Stimulated activated CD8-positive, alpha-beta memory T cell treated with anti-CD3 and anti-CD28 coated beads, Interleukin-2, amount 100 ng/mL, for 48 hours (primary cell): ENCODE measurements at regions not wholly inside any gene's neighbourhood (a gene's known extent, or its start where the extent isn't known, plus 50 kb on each side); places are given as distances from the start of the nearest gene placed in this dataset.
"Not testable (repeated sequence)": the region's sequence is repeated elsewhere in the genome, so short reads cannot be mapped to it uniquely, and the experiment has no call there.

Experiments used
- DNase-seq, 2 donors: peaks; one replicate each; pipeline ENCODE4 v3.0.0-alpha.2; 2020; ENCODE audit warnings: low read depth in 2 of 2

DNA sequence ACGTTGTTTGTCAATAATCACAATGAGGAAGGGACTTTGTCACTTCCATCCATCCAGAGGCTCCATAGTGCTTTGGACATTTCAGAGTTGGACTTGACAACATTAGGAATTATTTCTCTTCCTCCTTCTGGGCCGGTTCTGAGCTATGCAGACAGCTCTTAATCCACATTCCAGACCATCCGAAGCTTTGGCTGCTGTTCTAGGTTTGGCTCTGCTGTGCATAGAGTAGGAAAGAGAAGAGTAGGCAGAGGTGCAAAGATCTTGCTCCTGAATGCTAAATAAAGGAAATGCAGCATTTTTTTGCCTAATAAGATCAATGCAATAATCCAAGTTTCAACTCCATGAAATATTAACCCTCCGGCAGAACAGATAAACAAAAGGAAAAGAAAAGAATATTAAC, 216.3 kb upstream of the PRNP start:
- DNase-seq = no peak

- no peak for DNase-seq
These were observed 218.1 kb upstream of the PRNP start for GRCh38 chr20:4468114-4468513.

GRCh38 chr20:4465855-4466545, 216.9 kb upstream of the ADRA1D start:
- no peak for DNase-seq

GRCh38 chr20:4465212-4465611, 216.1 kb upstream of the ADRA1D start:
- no peak for DNase-seq

- DNase-seq = not testable (repeated sequence)
These were observed 213.7 kb upstream of the ADRA1D start for GRCh38 chr20:4462801-4463200.

- DNase-seq = no peak
These were observed 210.0 kb upstream of the ADRA1D start for GRCh38 chr20:4459081-4459480.

DNA sequence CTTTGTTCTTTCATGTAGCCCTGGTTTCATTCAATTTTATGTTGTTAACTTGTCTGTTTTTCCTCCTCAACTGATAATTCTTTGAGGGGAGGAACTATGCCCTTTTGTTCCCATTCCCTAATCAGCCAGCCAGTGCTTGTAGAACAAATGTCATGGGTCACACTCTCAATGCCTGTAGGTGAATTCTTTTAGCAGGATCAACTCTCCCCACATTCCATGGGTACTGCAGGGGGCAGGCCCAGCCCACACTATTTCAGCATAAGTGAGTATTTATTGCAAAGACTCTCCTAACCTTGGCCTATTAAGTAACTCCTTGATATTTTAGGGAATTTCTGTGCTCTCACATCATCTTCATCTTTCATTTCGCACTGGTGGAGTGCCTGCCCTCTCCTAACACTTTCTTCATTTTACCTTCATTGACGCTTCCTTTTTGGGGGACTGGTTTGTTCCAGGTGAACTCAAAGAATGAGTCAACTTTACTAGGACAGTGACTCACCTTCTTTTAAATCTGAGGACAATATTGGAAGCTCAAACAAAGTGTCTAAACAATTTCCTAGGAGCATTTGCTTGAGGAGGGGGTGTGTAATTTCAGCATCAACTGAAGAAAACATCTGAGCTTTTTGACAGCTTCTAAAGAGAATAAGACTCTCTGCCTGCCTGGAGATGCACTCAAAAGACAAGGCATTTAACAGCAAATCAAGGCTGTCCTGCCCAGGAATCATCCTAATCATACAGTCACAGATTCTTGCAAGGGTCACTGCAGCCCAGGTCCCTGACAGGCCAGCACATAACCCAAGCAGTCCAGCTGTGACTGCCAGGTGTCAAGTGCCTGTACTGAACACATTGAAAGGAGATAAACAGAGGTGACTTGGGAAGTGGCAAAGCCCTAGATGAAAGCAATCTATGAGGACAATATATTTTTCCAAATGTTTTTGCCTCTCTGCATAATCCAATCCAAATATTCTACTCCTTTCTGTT, 208.8 kb upstream of the ADRA1D start:
- no peak for DNase-seq

GRCh38 chr20:4455996-4456395, 206.9 kb upstream of the ADRA1D start:
- DNase-seq = no peak

DNA sequence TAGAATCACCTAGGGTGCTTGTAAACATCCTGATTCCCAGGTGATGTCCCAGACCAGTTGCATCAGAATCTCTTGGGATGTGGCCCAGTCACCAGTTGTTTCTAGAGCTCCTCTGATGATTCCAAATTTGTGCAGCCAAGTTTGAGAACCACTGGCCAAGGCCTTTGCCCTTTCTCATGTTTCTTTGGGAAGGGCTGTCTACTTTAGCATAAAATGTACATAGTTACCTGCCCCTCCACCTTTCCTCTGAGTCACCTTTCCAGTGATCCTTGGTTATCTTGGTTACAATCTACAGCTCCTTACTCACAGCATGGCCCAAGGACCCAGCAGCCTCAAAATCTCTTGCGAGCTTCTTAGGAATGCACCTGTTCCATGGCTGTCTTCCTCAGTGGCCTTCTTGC, 206.2 kb upstream of the ADRA1D start:
- no peak for DNase-seq

- DNase-seq = no peak
These were observed 205.0 kb upstream of the ADRA1D start for GRCh38 chr20:4454111-4454510.

- DNase-seq = no peak
These were observed 204.3 kb upstream of the ADRA1D start for GRCh38 chr20:4453359-4453758.

DNA sequence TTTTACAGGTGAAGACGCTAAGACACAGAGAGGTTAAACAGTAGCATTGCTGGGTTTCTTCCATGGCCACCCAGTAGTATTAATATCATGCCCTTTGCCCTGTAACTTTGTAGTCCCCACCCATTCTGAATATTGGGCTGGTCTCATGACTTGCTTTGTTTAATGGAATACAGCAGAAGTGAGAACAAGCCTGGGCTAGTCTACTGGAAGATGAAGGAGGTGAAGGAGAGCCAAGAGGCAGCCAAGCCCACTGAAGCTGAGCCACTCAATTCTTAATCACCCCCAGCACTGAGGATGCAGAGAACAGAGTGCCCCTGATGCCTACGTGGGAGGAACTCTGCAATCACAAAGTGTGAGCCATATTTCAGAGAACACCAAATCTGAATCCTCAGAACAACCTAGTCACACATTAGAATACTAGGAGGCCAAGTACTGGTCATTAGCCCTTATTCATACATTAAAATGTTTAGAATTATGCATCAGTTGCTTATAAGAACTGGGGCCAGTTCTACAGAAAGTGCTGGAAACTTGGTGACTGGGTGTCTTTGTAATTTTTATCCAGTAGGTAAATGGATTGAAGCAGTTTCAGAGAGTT, 202.5 kb upstream of the ADRA1D start:
- no peak for DNase-seq

DNA sequence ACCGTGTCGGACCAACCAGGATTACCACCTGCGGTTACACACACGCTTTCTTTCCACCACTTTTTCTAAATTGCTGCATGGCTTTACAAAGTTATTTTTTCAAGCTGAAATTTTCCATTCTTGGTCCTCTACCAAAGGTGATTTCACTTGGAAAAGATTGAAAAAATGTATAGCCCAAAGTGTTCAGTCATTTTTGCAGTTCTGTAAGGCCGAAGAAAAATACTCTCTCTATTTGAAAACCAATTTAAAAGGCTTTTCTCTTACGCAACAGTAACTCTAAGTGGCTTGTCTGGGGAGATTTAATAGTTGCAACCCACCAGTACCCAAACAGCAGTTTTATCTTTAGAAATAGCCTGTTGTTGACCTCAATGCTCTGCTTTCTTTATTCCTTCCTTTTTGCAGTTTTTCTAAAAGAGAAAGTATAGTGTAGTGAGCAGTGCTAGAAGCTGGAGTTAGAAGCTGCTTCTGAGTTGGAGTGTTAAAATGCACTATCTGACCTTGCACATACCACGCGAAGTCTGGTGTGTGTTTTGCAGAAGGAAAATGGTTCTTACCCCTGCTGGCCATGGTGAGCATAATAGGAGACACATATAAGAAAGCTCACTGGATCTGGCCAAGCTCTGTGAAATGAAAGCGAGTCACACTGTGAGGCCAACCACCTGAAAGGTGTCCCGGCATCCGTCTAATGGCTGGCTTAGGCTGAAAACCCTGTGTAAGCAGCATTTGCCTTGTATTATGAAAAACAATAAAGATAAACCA, 201.0 kb upstream of the ADRA1D start:
- no peak for DNase-seq

- DNase-seq = no peak
These were observed 196.7 kb upstream of the ADRA1D start for GRCh38 chr20:4445784-4446183.

- DNase-seq = no peak
These were observed 196.2 kb upstream of the ADRA1D start for GRCh38 chr20:4445331-4445730.

GRCh38 chr20:4444404-4444803, 195.3 kb upstream of the ADRA1D start:
- no peak for DNase-seq

DNA sequence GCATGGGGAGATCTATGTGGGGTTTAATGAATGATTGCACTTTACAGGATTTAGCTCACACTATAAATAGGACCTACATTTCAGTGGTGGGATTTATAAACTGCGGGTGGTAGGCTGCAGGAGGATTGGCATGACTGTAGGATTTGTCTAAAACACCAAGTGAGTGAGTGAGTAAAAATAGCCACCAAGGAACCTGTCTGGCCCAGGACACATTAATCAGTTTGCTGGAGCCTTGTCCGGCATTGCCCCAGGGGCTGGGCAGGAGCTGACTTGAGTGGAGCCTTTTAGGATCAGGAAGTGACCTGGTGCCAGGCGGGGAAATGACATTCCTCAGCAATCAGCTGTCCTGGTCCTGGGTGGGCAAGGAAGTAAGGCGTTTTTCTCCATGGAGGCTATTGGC, 193.9 kb upstream of the ADRA1D start:
- no peak for DNase-seq

GRCh38 chr20:4441871-4442270, 192.8 kb upstream of the ADRA1D start:
- DNase-seq = no peak

DNA sequence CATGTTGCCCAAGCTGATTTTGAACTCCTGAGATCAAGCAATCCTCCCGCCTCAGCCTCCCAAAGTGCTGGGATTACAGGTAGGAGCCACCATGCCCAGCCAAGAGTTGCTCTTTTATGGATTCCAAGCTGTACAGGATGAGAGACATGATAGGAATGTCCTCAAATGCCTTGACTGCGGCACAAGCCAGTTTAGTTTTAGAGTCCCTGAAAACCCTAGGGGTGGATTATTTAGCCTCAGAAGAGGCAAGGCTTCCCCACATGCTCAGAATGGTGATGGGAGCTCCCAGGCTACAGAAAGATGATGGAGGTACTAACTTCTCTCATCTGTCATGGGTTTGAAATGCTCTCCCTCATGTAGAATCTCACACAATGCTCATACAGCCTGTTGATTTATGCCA, 192.1 kb upstream of the ADRA1D start:
- DNase-seq = no peak

DNA sequence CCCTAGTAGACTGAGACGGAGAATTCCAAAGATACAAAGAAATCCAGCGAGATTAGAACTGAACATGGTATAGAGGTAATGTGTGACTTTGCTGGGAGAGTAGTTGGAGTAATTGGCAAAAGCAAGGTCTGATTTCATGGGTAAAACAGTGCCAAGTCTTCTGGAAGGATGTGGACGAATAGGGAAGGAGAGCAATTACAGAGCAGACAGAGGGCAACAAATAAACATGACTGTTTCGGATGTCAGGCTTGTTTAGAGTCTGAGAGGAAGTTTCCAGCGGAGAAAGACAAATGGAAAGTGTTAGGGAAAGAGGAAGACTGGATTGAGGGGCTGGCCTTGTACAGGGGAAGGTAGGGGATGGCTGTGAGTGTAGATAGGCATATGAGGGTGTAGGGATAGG, 190.4 kb upstream of the ADRA1D start:
- DNase-seq = no peak

GRCh38 chr20:4437131-4437530, 188.0 kb upstream of the ADRA1D start:
- DNase-seq = no peak
